Neutrophil (primary cell): ENCODE measurements at regions not wholly inside any gene's neighbourhood (a gene's known extent, or its start where the extent isn't known, plus 50 kb on each side); places are given as distances from the start of the nearest gene placed in this dataset.

Experiments
- H3K27ac ChIP-seq: fragments of 200-600 bp; sonication (generic); 2 replicates; pipeline ENCODE4 v1.5.1; 2016; ENCODE audit warnings: mild to moderate bottlenecking, moderate library complexity
- H3K27me3 ChIP-seq: fragments of 200-600 bp; sonication (generic); 2 replicates; pipeline ENCODE4 v1.6.0; 2016; ENCODE audit warnings: mild to moderate bottlenecking
- H3K36me3 ChIP-seq: fragments of 200-600 bp; sonication (generic); 2 replicates; pipeline ENCODE4 v1.5.1; 2017
- H3K4me1 ChIP-seq, 2 experiments: fragments of 200-600 bp in 1 of 2; sonication (generic) in 1 of 2; 1 replicate in 1 of 2; 2 replicates in 1 of 2; pipeline versions ENCODE4 v1.5.1 to v1.6.1; 2013 to 2016; ENCODE audit warnings: low read depth in 1 of 2, low read length in 1 of 2, mild to moderate bottlenecking in 1 of 2, moderate library complexity in 1 of 2; ENCODE audit not compliant: control insufficient read depth in 1 of 2, insufficient read depth in 1 of 2
- H3K4me3 ChIP-seq, 2 experiments: fragments of 200-600 bp in 1 of 2; sonication (generic) in 1 of 2; 1 replicate in 1 of 2; 2 replicates in 1 of 2; pipeline ENCODE4 v1.5.1; 2013 to 2016; ENCODE audit warnings: low read depth in 1 of 2, low read length in 1 of 2, mild to moderate bottlenecking in 1 of 2, moderate library complexity in 1 of 2
- H3K9me3 ChIP-seq: fragments of 200-600 bp; sonication (generic); 2 replicates; pipeline ENCODE4 v1.5.1; 2016
- TF ChIP-seq, protein P1 (sequence below): fragments of 200-600 bp; sonication (generic); IDR thresholded peaks from 2 replicates; pipeline ENCODE4 v1.5.1; 2016; ENCODE audit warnings: antibody characterized with exemption

DNA sequence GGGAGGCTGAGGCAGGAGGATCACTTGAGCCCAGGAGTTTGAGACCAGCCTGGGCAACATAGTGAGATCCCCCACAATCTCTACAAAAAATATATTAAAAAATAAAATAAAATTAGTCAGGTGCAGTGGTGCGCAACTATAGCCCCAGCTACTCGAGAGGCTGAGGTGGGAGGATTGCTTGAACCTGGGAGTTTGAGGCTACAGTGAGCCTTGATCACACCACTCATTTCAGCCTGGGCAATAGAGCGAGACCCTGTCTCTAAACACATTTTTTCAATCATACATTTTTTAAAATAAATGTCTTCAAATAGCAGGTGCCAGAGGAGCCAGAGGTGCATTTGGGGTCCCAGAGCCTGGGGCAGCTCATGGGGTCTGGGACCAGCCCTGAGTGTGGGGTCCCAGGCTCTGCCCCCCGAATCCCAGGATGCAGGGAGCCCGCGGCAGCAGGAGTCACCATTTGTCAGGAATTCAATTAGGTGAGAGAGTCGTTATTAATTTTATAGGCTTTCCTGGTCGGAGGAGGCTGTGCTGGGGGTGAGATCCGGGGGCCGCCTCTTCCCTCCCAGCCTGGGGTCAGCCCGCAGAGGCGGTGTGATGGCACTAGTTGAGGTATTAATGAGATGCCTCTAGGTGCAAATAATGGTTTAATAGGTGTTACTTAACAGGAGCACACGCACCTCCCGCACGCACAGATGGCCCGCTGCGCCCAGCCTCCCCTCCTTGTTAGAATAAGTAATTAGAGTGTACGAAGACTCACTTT, 78.3 kb downstream of the MICALL2 start:
- no peaks in the 10 kb centered on the region for H3K4me1 ChIP-seq
- H3K9me3 ChIP-seq, result no peaks in the 10 kb centered on the region
- H3K36me3 ChIP-seq, result no peaks in the 10 kb centered on the region
- TF ChIP-seq, protein P1, sequence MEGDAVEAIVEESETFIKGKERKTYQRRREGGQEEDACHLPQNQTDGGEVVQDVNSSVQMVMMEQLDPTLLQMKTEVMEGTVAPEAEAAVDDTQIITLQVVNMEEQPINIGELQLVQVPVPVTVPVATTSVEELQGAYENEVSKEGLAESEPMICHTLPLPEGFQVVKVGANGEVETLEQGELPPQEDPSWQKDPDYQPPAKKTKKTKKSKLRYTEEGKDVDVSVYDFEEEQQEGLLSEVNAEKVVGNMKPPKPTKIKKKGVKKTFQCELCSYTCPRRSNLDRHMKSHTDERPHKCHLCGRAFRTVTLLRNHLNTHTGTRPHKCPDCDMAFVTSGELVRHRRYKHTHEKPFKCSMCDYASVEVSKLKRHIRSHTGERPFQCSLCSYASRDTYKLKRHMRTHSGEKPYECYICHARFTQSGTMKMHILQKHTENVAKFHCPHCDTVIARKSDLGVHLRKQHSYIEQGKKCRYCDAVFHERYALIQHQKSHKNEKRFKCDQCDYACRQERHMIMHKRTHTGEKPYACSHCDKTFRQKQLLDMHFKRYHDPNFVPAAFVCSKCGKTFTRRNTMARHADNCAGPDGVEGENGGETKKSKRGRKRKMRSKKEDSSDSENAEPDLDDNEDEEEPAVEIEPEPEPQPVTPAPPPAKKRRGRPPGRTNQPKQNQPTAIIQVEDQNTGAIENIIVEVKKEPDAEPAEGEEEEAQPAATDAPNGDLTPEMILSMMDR, result no peak
- H3K4me3 ChIP-seq, result no peak overlapping the region
- H3K27ac ChIP-seq, result no peak overlapping the region
- peaks cover 58% of the 10 kb centered on the region for H3K27me3 ChIP-seq

GRCh38 chr7:1382553-1383397, 76.5 kb downstream of the MICALL2 start:
- no peaks in the 10 kb centered on the region for H3K36me3 ChIP-seq
- no peak overlapping the region for H3K4me3 ChIP-seq
- H3K9me3 ChIP-seq, result no peaks in the 10 kb centered on the region
- TF ChIP-seq, protein P1, result no peak
- H3K27me3 ChIP-seq, result peaks cover 67% of the 10 kb centered on the region
- H3K4me1 ChIP-seq, result no peaks in the 10 kb centered on the region
- no peak overlapping the region for H3K27ac ChIP-seq

- TF ChIP-seq, protein P1, result no peak
- no peaks in the 10 kb centered on the region for H3K36me3 ChIP-seq
- no peaks in the 10 kb centered on the region for H3K9me3 ChIP-seq
- H3K4me3 ChIP-seq, result no peak overlapping the region
- H3K4me1 ChIP-seq, result no peaks in the 10 kb centered on the region
- peaks cover 72% of the 10 kb centered on the region for H3K27me3 ChIP-seq
- no peak overlapping the region for H3K27ac ChIP-seq
These were observed 75.7 kb downstream of the MICALL2 start for GRCh38 chr7:1383398-1384112.

- Histone ChIP-seq H3K36me3 (no peaks in the 10 kb centered on the region), H3K27ac (no peak overlapping the region), H3K4me1 (no peaks in the 10 kb centered on the region), H3K9me3 (no peaks in the 10 kb centered on the region), H3K27me3 (peaks cover 75% of the 10 kb centered on the region), H3K4me3 (no peak overlapping the region)
- TF ChIP-seq, protein P1, result no peak
These were observed 75.2 kb downstream of the MICALL2 start for GRCh38 chr7:1384113-1384415.
